Stomach (tissue), 4 donors: ENCODE measurements at regions not wholly inside any gene's neighbourhood (a gene's known extent, or its start where the extent isn't known, plus 50 kb on each side); places are given as distances from the start of the nearest gene placed in this dataset.

Experiments
- POLR2AphosphoS5 ChIP-seq, 3 donors: sonication (generic); formaldehyde crosslinking; IDR thresholded peaks; one replicate each; pipeline ENCODE4 v1.6.1; 2016; ENCODE audit warnings: antibody characterized with exemption in 3 of 3
- TF ChIP-seq, protein P1 (sequence below), 7 experiments: fragments of 450-650 bp in 4 of 7; fragments of 200-600 bp in 3 of 7; sonication (generic) in 3 of 7; IDR thresholded peaks; one replicate each; pipeline ENCODE4 v1.5.1; 2016 to 2019; ENCODE audit warnings: antibody characterized with exemption in 7 of 7, control low read depth in 2 of 7, mild to moderate bottlenecking in 1 of 7

DNA sequence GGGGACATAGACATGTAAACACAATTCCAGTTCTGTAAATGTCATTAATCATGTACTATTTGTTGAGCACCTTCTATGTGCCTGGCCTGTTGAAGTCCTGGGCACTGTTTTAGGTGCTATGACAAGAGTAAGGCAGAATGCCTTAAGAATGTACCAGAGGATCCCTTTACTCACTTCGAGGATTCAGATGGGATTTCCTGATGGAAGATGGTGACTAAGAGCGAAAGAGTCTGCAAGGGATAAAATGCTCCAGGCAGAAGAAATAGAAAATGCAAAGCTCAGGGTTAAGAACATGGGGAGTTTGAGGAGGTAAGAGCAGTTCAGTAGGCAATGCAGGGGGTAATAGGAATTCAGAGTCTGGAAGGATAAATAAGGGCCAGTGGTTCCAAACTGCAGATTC is 671.3 kb upstream of the TBX3 start:
- TF ChIP-seq, protein P1, sequence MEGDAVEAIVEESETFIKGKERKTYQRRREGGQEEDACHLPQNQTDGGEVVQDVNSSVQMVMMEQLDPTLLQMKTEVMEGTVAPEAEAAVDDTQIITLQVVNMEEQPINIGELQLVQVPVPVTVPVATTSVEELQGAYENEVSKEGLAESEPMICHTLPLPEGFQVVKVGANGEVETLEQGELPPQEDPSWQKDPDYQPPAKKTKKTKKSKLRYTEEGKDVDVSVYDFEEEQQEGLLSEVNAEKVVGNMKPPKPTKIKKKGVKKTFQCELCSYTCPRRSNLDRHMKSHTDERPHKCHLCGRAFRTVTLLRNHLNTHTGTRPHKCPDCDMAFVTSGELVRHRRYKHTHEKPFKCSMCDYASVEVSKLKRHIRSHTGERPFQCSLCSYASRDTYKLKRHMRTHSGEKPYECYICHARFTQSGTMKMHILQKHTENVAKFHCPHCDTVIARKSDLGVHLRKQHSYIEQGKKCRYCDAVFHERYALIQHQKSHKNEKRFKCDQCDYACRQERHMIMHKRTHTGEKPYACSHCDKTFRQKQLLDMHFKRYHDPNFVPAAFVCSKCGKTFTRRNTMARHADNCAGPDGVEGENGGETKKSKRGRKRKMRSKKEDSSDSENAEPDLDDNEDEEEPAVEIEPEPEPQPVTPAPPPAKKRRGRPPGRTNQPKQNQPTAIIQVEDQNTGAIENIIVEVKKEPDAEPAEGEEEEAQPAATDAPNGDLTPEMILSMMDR (IDR thresholded peaks at IDR 0.05) = no peak
- no peak for TF ChIP-seq POLR2AphosphoS5 (IDR thresholded peaks at IDR 0.05)
